A673 (cell line): ENCODE measurements at regions not wholly inside any gene's neighbourhood (a gene's known extent, or its start where the extent isn't known, plus 50 kb on each side); places are given as distances from the start of the nearest gene placed in this dataset.

ENCODE experiments used
- BruUV-seq: library from RNA; stranded (reverse); fragments of 400-500 nt; replicated peaks from 2 replicates; lab custom pipeline; 2021; lab: Mats Ljungman, UMichigan
- CTCF ChIA-PET: fragments of 300-600 bp; sonication (Branson Sonifier 250); formaldehyde crosslinking; loops from one replicate; lab custom pipeline; 2022; ENCODE audit warnings: antibody characterized with exemption; lab: Charles Lee
- POLR2A ChIA-PET: fragments of 300-600 bp; sonication (Branson Sonifier 250); formaldehyde crosslinking; loops from one replicate; lab custom pipeline; 2022; ENCODE audit warnings: antibody characterized with exemption; ENCODE audit not compliant: low non-redundant PET; lab: Charles Lee
- DNase-seq: peaks from one replicate; pipeline ENCODE4 v3.0.0-alpha.2; 2015; ENCODE audit warnings: low spot score
- H3K27ac ChIP-seq: fragments of 200-600 bp; sonication (generic); 2 replicates; pipeline ENCODE4 v1.5.1; 2016; ENCODE audit warnings: mixed run types, low read depth, mild to moderate bottlenecking, mixed read lengths, antibody characterized with exemption, low read length; ENCODE audit not compliant: poor library complexity, severe bottlenecking
- H3K27me3 ChIP-seq: fragments of 200-600 bp; sonication (generic); replicated peaks from 2 replicates; pipeline ENCODE4 v1.6.1; 2017; ENCODE audit warnings: mixed run types, low read depth, mild to moderate bottlenecking, mixed read lengths, antibody characterized with exemption, low read length; ENCODE audit not compliant: insufficient read depth, poor library complexity
- H3K36me3 ChIP-seq: fragments of 200-600 bp; sonication (generic); 2 replicates; pipeline ENCODE4 v1.6.1; 2016; ENCODE audit warnings: mixed run types, mild to moderate bottlenecking, mixed read lengths, antibody characterized with exemption, low read length; ENCODE audit not compliant: insufficient read depth, poor library complexity, severe bottlenecking
- H3K4me1 ChIP-seq: fragments of 200-600 bp; sonication (generic); 2 replicates; pipeline ENCODE4 v1.6.1; 2017; ENCODE audit warnings: mixed run types, mild to moderate bottlenecking, mixed read lengths, antibody characterized with exemption, low read length; ENCODE audit not compliant: insufficient read depth, poor library complexity, severe bottlenecking
- H3K4me3 ChIP-seq: fragments of 200-600 bp; sonication (generic); 2 replicates; pipeline ENCODE4 v1.5.1; 2016; ENCODE audit warnings: low read depth, mixed run types, mild to moderate bottlenecking, mixed read lengths, low read length; ENCODE audit not compliant: poor library complexity, severe bottlenecking
- H3K9me3 ChIP-seq: fragments of 200-600 bp; sonication (generic); 2 replicates; pipeline ENCODE4 v1.6.1; 2016; ENCODE audit warnings: mixed run types, low read depth, mild to moderate bottlenecking, mixed read lengths, antibody characterized with exemption, low read length; ENCODE audit not compliant: poor library complexity, severe bottlenecking
- CTCF ChIP-seq: fragments of 300-800, 200-600 bp; sonication (generic); conservative IDR thresholded peaks from 2 replicates; pipeline ENCODE4 v1.5.1; 2017; ENCODE audit warnings: low read depth, mild to moderate bottlenecking, antibody characterized with exemption, low read length, moderate library complexity, mixed read lengths
- EZH2 ChIP-seq: fragments of 200-600 bp; sonication (generic); IDR thresholded peaks from 2 replicates; pipeline ENCODE4 v1.6.1; 2017; ENCODE audit warnings: borderline replicate concordance, low read depth, mild to moderate bottlenecking, mixed read lengths, antibody characterized with exemption, low read length; ENCODE audit not compliant: poor library complexity, severe bottlenecking
- intact Hi-C: fragments of 100-400 bp; cut with micrococcal nuclease; formaldehyde crosslinking; loops from one replicate; pipeline ENCODE4 v1.10.0; 2022; ENCODE audit not compliant: unreplicated experiment

GRCh38 chr5:163190283-163190682, 247.1 kb upstream of the CCNG1 start:
- intact Hi-C loops = no loop called here
- DNase-seq = no peak
- ChIA-PET POLR2A (no interaction called here), CTCF (interaction anchor here (0.5 kb wide), 1 partner anchor 37 kb away, joined by 8 read pairs; no protein-coding TSS in a partner anchor)
- H3K4me1 ChIP-seq = peaks cover 15% of the 10 kb centered on the region
- no TSS peak for BruUV-seq
- no peaks in the 10 kb centered on the region for H3K27me3 ChIP-seq
- no peak overlapping the region for H3K27ac ChIP-seq
- no peak overlapping the region for H3K4me3 ChIP-seq
- H3K9me3 ChIP-seq = no peaks in the 10 kb centered on the region
- no peaks in the 10 kb centered on the region for H3K36me3 ChIP-seq
- no peak for TF ChIP-seq EZH2
- no peak for TF ChIP-seq CTCF

- H3K36me3 ChIP-seq = no peaks in the 10 kb centered on the region
- no peaks in the 10 kb centered on the region for H3K27me3 ChIP-seq
- no peak overlapping the region for H3K4me3 ChIP-seq
- ChIA-PET POLR2A (no interaction called here), CTCF (interaction anchor here (0.5 kb wide), 1 partner anchor 37 kb away, joined by 8 read pairs; no protein-coding TSS in a partner anchor)
- H3K27ac ChIP-seq = no peak overlapping the region
- H3K9me3 ChIP-seq = no peaks in the 10 kb centered on the region
- TF ChIP-seq EZH2 (no peak), CTCF (no peak)
- H3K4me1 ChIP-seq = peaks cover 15% of the 10 kb centered on the region
- DNase-seq = no peak
- intact Hi-C loops = no loop called here
- BruUV-seq = no TSS peak
Measured at GRCh38 chr5:163190784-163191183, 246.6 kb upstream of the CCNG1 start.

- Histone ChIP-seq H3K27ac (no peak overlapping the region), H3K4me1 (peaks cover 14% of the 10 kb centered on the region), H3K4me3 (no peak overlapping the region), H3K9me3 (no peaks in the 10 kb centered on the region), H3K27me3 (no peaks in the 10 kb centered on the region), H3K36me3 (no peaks in the 10 kb centered on the region)
- DNase-seq = no peak
- TF ChIP-seq EZH2 (no peak), CTCF (no peak)
- POLR2A ChIA-PET = no interaction called here
- CTCF ChIA-PET = no interaction called here
- intact Hi-C loops = no loop called here
- no TSS peak for BruUV-seq
Measured at GRCh38 chr5:163193886-163194285, 243.5 kb upstream of the CCNG1 start.
